ENCODE measurements at regions not wholly inside any gene's neighbourhood (a gene's known extent, or its start where the extent isn't known, plus 50 kb on each side); places are given as distances from the start of the nearest gene placed in this dataset.
A peak's percentile ranks its signal among the peaks of the same experiment; 100 is the strongest.

GRCh38 chrY:7465185-7465621 lies 553.7 kb upstream of the AMELY start:
- DNase-seq (ENCODE audit: low spot score) = no peak

GRCh38 chrY:7464742-7465141 lies 553.2 kb upstream of the AMELY start:
- DNase-seq (ENCODE audit: low spot score) = no peak
- no peak for ATAC-seq

More at GRCh38 chrY:7465185-7465621, 553.7 kb upstream of the AMELY start:
- ATAC-seq = no peak

- no peak for ATAC-seq
These were observed 552.2 kb upstream of the AMELY start for GRCh38 chrY:7463711-7464110.

GRCh38 chrY:7463196-7463595 lies 551.6 kb upstream of the AMELY start:
- no peak for DNase-seq (ENCODE audit: low spot score)
- no peak for ATAC-seq

More at GRCh38 chrY:7463711-7464110, 552.2 kb upstream of the AMELY start:
- DNase-seq (ENCODE audit: low spot score) = no peak

- DNase-seq (ENCODE audit: low spot score) = no peak
- ATAC-seq = no peak
These were observed 551.1 kb upstream of the AMELY start for GRCh38 chrY:7462657-7463056.

- DNase-seq (ENCODE audit: low spot score) (no peak), ATAC-seq (no peak)
These were observed 550.4 kb upstream of the AMELY start for GRCh38 chrY:7461873-7462525.

- DNase-seq (ENCODE audit: low spot score) (no peak), ATAC-seq (no peak)
These were observed 548.2 kb upstream of the AMELY start for GRCh38 chrY:7459802-7460201.

GRCh38 chrY:7458301-7459078 lies 546.9 kb upstream of the AMELY start:
- no peak for DNase-seq (ENCODE audit: low spot score)
- peak; percentile 75 for ATAC-seq

GRCh38 chrY:7457286-7458015 lies 545.9 kb upstream of the AMELY start:
- no peak for DNase-seq (ENCODE audit: low spot score)
- ATAC-seq = no peak

GRCh38 chrY:7455626-7456025 lies 544.1 kb upstream of the AMELY start:
- ATAC-seq = no peak
- DNase-seq (ENCODE audit: low spot score) = no peak

GRCh38 chrY:7453336-7453735 lies 541.8 kb upstream of the AMELY start:
- no peak for ATAC-seq

GRCh38 chrY:7452246-7452645 lies 540.7 kb upstream of the AMELY start:
- DNase-seq (ENCODE audit: low spot score) (no peak), ATAC-seq (no peak)

More at GRCh38 chrY:7453336-7453735, 541.8 kb upstream of the AMELY start:
- DNase-seq (ENCODE audit: low spot score) = no peak

GRCh38 chrY:7449860-7450259 lies 538.3 kb upstream of the AMELY start:
- ATAC-seq (peak; percentile 85), DNase-seq (ENCODE audit: low spot score) (peak; percentile 48)

- DNase-seq (ENCODE audit: low spot score) = no peak
- no peak for ATAC-seq
These were observed 537.1 kb upstream of the AMELY start for GRCh38 chrY:7448687-7449086.

- ATAC-seq = no peak
- no peak for DNase-seq (ENCODE audit: low spot score)
These were observed 536.4 kb upstream of the AMELY start for GRCh38 chrY:7447881-7448516.

GRCh38 chrY:7444141-7444540 lies 532.6 kb upstream of the AMELY start:
- ATAC-seq (no peak), DNase-seq (ENCODE audit: low spot score) (no peak)

- ATAC-seq (no peak), DNase-seq (ENCODE audit: low spot score) (no peak)
These were observed 529.4 kb upstream of the AMELY start for GRCh38 chrY:7440796-7441530.

- ATAC-seq (no peak), DNase-seq (ENCODE audit: low spot score) (no peak)
These were observed 525.5 kb upstream of the AMELY start for GRCh38 chrY:7437086-7437485.

GRCh38 chrY:7433817-7434809 lies 522.6 kb upstream of the AMELY start:
- DNase-seq (ENCODE audit: low spot score) (no peak), ATAC-seq (no peak)
